ENCODE measurements at regions not wholly inside any gene's neighbourhood (a gene's known extent, or its start where the extent isn't known, plus 50 kb on each side); places are given as distances from the start of the nearest gene placed in this dataset.

DNA sequence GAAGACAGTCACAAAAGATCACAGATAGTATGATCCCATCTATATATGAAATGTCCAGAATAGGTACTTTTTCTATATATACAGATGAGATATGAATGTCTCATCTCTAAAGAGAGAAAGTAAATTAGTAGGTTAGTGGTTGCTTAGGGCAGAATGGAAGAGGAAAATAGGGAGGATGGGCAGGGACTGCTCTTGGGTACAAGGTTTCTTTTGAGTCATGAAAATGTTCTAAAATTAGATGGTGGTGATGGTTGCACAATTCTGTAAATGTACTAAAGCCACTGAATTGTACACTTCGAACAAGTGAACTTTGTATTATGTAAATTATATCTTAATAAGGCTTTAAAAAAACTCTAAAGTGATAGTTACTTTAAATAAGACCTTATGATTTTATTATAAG, 59.6 kb upstream of the GRAMD2B start:
- WGBS, 2 donors = 69 to 81% methylated on average over 1 of the region's 1 CpG
- TF ChIP-seq POLR2A (IDR thresholded peaks at IDR 0.05) (no peak), EP300 (IDR thresholded peaks at IDR 0.05) (no peak)
- TF ChIP-seq, protein P1, sequence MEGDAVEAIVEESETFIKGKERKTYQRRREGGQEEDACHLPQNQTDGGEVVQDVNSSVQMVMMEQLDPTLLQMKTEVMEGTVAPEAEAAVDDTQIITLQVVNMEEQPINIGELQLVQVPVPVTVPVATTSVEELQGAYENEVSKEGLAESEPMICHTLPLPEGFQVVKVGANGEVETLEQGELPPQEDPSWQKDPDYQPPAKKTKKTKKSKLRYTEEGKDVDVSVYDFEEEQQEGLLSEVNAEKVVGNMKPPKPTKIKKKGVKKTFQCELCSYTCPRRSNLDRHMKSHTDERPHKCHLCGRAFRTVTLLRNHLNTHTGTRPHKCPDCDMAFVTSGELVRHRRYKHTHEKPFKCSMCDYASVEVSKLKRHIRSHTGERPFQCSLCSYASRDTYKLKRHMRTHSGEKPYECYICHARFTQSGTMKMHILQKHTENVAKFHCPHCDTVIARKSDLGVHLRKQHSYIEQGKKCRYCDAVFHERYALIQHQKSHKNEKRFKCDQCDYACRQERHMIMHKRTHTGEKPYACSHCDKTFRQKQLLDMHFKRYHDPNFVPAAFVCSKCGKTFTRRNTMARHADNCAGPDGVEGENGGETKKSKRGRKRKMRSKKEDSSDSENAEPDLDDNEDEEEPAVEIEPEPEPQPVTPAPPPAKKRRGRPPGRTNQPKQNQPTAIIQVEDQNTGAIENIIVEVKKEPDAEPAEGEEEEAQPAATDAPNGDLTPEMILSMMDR (IDR thresholded peaks at IDR 0.05) = no peak
- Histone ChIP-seq H3K9me3 (no peaks in the 10 kb centered on the region), H3K36me3 (no peaks in the 10 kb centered on the region), H3K4me1 (no peaks in the 10 kb centered on the region), H3K4me3 (no peak overlapping the region), H3K27ac (no peak overlapping the region), H3K27me3 (no peaks in the 10 kb centered on the region)
- no peak for DNase-seq (ENCODE audit: low spot score in 2 of 2)

DNA sequence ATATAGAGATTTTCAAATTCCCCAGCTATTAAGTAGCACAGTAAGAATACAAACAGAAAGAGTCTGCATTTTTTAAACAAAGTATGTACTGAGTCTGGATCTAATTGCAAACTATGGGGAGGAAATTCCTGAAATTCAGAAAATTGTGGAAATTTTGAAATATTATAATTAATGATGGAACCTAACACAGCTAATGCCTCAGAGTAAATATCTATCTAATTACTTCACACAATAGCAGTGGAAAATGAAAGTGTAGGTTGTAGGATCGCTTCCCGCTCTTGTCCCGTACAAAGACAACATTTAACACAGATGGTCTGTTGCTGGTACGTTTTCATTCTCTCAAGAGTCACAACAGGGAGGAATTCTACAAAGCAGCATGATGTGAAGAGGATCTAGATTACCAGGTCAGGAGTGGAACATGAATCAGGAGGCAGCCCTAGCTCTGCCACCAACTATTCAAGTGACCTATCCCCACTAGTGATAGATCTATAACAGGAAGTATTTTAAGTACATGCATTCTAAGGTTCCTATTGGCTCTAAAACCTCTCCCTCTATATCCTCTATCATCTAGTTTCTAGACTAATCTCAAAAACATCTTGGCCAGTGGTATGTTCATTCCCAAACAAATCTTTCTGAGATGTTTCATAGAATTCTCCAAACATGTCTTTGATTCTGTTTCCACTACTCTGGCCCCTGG, 58.9 kb upstream of the GRAMD2B start:
- 71 to 82% methylated on average over 4 of the region's 4 CpGs for WGBS, 2 donors
- H3K36me3 ChIP-seq = no peaks in the 10 kb centered on the region
- no peaks in the 10 kb centered on the region for H3K4me1 ChIP-seq
- H3K9me3 ChIP-seq = no peaks in the 10 kb centered on the region
- no peaks in the 10 kb centered on the region for H3K27me3 ChIP-seq
- no peak overlapping the region for H3K4me3 ChIP-seq
- H3K27ac ChIP-seq = no peak overlapping the region
- no peak for DNase-seq (ENCODE audit: low spot score in 2 of 2)
- no peak for TF ChIP-seq EP300 (IDR thresholded peaks at IDR 0.05)
- TF ChIP-seq, protein P1 (IDR thresholded peaks at IDR 0.05) = no peak
- TF ChIP-seq POLR2A (IDR thresholded peaks at IDR 0.05) = no peak

DNA sequence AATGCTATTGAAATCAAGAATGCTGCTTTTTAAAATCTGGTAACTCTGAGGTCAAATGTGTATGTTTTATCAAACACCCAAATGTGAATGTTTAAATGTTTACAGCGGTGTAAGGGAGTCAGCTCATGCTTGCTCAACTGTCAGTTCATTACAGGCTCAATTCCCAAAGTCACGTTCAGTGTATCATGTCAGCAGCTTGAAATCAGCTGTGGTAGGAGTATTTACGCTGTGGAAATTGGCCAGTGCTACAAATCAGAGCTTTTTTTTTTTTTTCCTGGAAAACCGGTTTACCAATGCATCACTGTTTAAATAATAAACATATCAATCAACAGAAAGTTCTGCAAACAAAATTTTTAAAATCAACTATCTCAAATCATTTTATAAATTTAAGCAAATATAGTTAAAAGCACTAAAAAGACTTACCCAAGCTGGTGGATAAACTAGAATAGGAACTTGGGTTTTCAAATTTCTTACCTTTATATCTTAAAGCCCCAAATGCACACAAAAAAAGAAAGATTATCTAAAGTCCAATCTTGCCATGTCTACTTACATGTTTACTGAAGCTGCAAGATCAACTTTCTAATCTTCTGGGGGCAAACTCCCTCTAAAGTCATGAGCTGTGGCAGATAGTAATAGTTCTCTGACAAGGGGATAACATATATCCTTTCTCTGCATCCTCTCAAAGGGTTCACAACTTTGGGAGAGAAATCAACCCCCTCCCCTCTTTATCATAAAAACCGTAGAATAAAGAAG, 57.6 kb upstream of the GRAMD2B start:
- Histone ChIP-seq H3K36me3 (no peaks in the 10 kb centered on the region), H3K27me3 (no peaks in the 10 kb centered on the region), H3K27ac (no peak overlapping the region), H3K4me1 (peaks cover 0 to 10% (median 0%) of the 10 kb centered on the region in 4 donors), H3K9me3 (no peaks in the 10 kb centered on the region), H3K4me3 (no peak overlapping the region)
- TF ChIP-seq EP300 (IDR thresholded peaks at IDR 0.05) = no peak
- TF ChIP-seq, protein P1 (IDR thresholded peaks at IDR 0.05) = no peak
- WGBS, 2 donors = 66 to 74% methylated on average over 5 of the region's 5 CpGs
- DNase-seq (ENCODE audit: low spot score in 2 of 2) = no peak

DNA sequence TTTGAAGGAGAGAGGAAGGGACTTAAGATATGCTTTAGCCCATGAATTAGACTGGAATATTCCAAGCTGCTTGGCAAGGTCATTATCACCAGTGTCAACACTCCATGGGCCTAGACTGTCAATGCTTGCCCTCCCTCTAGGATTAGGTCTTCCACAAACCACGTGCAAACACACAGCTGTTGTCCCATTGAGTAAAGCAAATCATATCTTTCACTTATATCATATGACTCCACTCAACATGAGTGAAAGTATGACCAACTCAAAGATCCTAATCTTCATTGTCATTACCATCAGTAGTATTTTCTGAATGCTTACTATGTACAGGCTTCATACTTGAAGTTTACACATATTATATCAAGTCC, 57.0 kb upstream of the GRAMD2B start:
- no peak for DNase-seq (ENCODE audit: low spot score in 2 of 2)
- no peak overlapping the region for H3K27ac ChIP-seq
- 80 to 89% methylated on average over 1 of the region's 1 CpG for WGBS, 2 donors

More for the DNA sequence above, 57.0 kb upstream of the GRAMD2B start:
- H3K36me3 ChIP-seq = no peaks in the 10 kb centered on the region
- peaks cover 0 to 10% (median 0%) of the 10 kb centered on the region in 4 donors for H3K4me1 ChIP-seq
- no peak overlapping the region for H3K4me3 ChIP-seq
- H3K9me3 ChIP-seq = no peaks in the 10 kb centered on the region
- no peaks in the 10 kb centered on the region for H3K27me3 ChIP-seq
- TF ChIP-seq, protein P1 (IDR thresholded peaks at IDR 0.05) = no peak
- TF ChIP-seq EP300 (IDR thresholded peaks at IDR 0.05) (no peak), POLR2A (IDR thresholded peaks at IDR 0.05) (no peak)

Data from tibial nerve (tissue), 4 donors.